Effector memory CD8-positive, alpha-beta T cell (primary cell): ENCODE measurements at regions not wholly inside any gene's neighbourhood (a gene's known extent, or its start where the extent isn't known, plus 50 kb on each side); places are given as distances from the start of the nearest gene placed in this dataset.

Source experiments
- ATAC-seq: fragments of 150-1000 bp; cut with Tn5 transposase; replicated peaks from 2 replicates; pipeline ENCODE4 v1.10.0; 2021; ENCODE audit warnings: mild to moderate bottlenecking, moderate library complexity
- DNase-seq, 3 experiments: peaks; one replicate each; pipeline ENCODE4 v3.0.0; 2021
- H3K27ac Mint-ChIP-seq, 2 donors: one replicate each; pipeline ENCODE4 v1.8.0; 2022; ENCODE audit warnings: mild to moderate bottlenecking in 2 of 2, mixed read lengths in 2 of 2, moderate library complexity in 2 of 2
- H3K27me3 Mint-ChIP-seq, 2 donors: one replicate each; pipeline ENCODE4 v1.8.0; 2022; ENCODE audit warnings: mixed read lengths in 2 of 2
- H3K36me3 Mint-ChIP-seq: one replicate; pipeline ENCODE4 v1.8.0; 2022; ENCODE audit warnings: mild to moderate bottlenecking, moderate library complexity, mixed read lengths; ENCODE audit not compliant: insufficient read depth
- H3K4me1 Mint-ChIP-seq, 2 donors: one replicate each; pipeline ENCODE4 v1.8.0; 2022; ENCODE audit warnings: low read depth in 2 of 2, mixed read lengths in 2 of 2
- H3K4me3 Mint-ChIP-seq, 2 donors: one replicate each; pipeline ENCODE4 v1.8.0; 2022; ENCODE audit warnings: mild to moderate bottlenecking in 2 of 2, mixed read lengths in 2 of 2, moderate library complexity in 2 of 2
- H3K9me3 Mint-ChIP-seq, 2 donors: one replicate each; pipeline ENCODE4 v1.8.0; 2022; ENCODE audit warnings: mixed read lengths in 2 of 2

DNA sequence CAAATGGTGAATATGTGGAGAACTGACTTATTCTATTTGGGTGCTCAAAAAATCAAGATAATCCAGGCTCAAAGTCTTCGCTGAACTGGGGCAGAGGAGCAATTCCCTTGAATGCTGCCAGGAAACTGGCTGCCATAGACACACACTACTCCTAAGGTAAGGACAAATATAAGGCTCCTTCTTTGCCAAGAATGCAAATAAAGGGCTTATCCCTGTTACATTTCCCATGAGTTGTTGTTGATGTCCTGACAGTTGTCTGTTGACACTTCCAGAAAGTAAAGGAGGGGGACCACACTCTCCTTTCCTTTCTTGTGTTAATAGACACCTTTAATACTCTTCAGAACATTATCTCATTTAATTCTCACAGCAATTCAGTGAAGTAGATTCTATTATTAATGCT is 212.2 kb upstream of the PTBP2 start:
- Mint-ChIP-seq H3K4me1 (no peaks in the 10 kb centered on the region), H3K27me3 (peaks cover 0 to 11% of the 10 kb centered on the region in 2 donors), H3K27ac (no peak overlapping the region), H3K4me3 (no peak overlapping the region), H3K9me3 (peaks cover 4 to 8% of the 10 kb centered on the region in 2 donors), H3K36me3 (no peaks in the 10 kb centered on the region)
- ATAC-seq (no peak), DNase-seq (no peak)

DNA sequence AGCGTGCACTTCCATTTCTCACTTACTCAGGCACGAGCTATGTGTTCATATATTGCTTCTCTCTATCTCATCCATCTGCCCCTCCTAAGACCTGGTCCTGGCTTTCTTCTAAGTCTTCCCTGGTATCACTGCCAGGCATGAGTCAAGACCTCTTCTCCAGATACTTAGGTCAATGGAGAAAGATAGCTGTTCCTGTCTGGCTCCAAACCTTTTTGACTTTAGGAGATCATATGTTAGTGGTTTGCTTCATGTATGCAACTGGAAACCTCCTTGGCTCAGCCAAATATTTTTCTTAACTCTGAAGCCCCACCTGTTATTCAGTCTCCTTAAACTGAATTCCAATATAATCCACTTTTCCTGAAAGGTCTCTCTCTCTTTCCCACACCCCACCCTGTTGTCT is 211.6 kb upstream of the PTBP2 start:
- no peaks in the 10 kb centered on the region for H3K36me3 Mint-ChIP-seq
- H3K4me3 Mint-ChIP-seq = no peak overlapping the region
- peaks cover 4 to 8% of the 10 kb centered on the region in 2 donors for H3K9me3 Mint-ChIP-seq
- H3K4me1 Mint-ChIP-seq = no peaks in the 10 kb centered on the region
- no peak overlapping the region for H3K27ac Mint-ChIP-seq
- peaks cover 0 to 11% of the 10 kb centered on the region in 2 donors for H3K27me3 Mint-ChIP-seq
- DNase-seq (no peak), ATAC-seq (no peak)

DNA sequence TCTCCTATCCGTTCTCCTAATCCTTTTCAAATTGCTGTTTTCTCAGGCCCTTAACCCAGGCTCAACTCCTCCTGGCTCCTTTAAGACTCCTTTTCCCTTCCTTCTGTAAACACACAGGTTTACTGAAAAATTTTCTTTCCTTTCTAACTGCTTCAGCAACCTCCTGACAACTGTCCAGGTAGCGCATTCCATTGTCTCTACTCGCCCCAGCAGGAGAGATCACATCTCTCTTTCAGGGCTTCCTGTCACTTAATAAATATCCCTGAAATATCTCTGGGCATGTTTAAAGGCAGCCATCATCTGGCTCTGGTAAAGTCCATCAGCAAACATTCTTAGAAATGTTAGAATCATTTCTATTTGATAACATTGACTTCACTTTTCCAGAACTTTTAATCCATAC is 211.2 kb upstream of the PTBP2 start:
- Mint-ChIP-seq H3K27ac (no peak overlapping the region), H3K4me1 (no peaks in the 10 kb centered on the region), H3K27me3 (peaks cover 0 to 9% of the 10 kb centered on the region in 2 donors), H3K36me3 (no peaks in the 10 kb centered on the region), H3K4me3 (no peak overlapping the region), H3K9me3 (peaks cover 4 to 8% of the 10 kb centered on the region in 2 donors)
- no peak for ATAC-seq
- no peak for DNase-seq

DNA sequence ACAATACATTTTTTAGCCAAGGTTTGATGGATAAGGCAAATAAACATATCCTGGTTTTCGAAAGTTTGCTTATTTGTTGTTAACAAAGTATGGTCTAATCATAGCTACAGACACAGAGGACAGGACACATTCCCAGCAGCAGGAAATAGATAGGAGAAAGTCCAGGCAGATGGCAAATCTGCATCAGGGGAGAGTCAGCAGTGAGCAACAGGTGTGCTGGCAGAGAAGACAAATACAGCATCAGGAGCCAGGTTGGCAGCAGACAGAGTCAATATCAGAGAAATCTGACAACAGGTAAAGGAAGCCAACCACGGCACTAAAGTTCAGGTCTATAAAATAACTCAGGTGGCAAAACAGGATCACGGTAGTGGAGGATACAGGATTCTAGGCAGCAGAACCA is 210.7 kb upstream of the PTBP2 start:
- Mint-ChIP-seq H3K9me3 (peaks cover 4 to 8% of the 10 kb centered on the region in 2 donors), H3K27me3 (peaks cover 0 to 6% of the 10 kb centered on the region in 2 donors), H3K4me3 (no peak overlapping the region), H3K27ac (no peak overlapping the region), H3K36me3 (no peaks in the 10 kb centered on the region), H3K4me1 (no peaks in the 10 kb centered on the region)
- DNase-seq (no peak), ATAC-seq (no peak)

DNA sequence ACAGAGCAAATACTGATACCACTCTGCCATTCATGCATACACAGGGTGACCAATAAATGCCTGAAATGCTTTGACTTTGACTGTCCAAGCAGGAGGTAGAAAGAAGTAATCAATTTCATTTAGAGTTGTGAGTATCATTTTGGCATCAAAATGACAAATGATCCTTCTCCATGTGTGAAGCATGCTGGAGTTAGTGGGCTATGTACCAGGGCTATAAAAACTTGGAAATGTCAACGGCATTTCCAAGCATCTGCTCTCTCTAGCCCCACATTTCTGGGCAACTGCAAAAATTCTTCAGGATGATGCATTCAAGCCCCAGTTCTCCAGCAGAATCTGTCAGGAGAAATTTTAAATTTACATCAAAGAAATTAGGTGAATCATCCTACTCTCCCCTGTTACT is 208.4 kb upstream of the PTBP2 start:
- H3K4me3 Mint-ChIP-seq = no peak overlapping the region
- H3K27me3 Mint-ChIP-seq = no peaks in the 10 kb centered on the region
- H3K4me1 Mint-ChIP-seq = no peaks in the 10 kb centered on the region
- DNase-seq = no peak
- no peak overlapping the region for H3K27ac Mint-ChIP-seq
- H3K9me3 Mint-ChIP-seq = peaks cover 4 to 8% of the 10 kb centered on the region in 2 donors
- no peak for ATAC-seq
- no peaks in the 10 kb centered on the region for H3K36me3 Mint-ChIP-seq

DNA sequence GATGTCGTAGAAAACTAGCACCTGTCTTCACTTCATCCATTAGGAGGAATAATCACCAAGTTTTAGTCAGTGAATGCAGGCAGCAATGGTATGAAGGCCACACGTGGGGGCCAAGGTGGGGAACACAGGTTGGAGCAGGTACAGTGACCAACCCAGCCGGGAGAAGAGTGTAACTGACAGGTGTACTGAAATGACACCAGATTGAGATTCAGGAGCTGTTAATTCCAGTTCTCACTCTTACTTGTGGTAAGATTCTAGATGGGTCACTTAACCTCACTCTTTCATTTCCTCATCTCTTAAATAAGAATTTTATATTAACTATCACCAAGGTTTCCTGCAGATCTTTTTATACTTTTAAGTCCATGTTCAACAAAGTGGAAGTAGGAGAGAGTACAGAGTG is 206.2 kb upstream of the PTBP2 start:
- ATAC-seq (no peak), DNase-seq (no peak)
- no peaks in the 10 kb centered on the region for H3K27me3 Mint-ChIP-seq
- H3K4me3 Mint-ChIP-seq = no peak overlapping the region
- no peaks in the 10 kb centered on the region for H3K4me1 Mint-ChIP-seq
- no peak overlapping the region for H3K27ac Mint-ChIP-seq
- peaks cover 4 to 8% of the 10 kb centered on the region in 2 donors for H3K9me3 Mint-ChIP-seq
- no peaks in the 10 kb centered on the region for H3K36me3 Mint-ChIP-seq

DNA sequence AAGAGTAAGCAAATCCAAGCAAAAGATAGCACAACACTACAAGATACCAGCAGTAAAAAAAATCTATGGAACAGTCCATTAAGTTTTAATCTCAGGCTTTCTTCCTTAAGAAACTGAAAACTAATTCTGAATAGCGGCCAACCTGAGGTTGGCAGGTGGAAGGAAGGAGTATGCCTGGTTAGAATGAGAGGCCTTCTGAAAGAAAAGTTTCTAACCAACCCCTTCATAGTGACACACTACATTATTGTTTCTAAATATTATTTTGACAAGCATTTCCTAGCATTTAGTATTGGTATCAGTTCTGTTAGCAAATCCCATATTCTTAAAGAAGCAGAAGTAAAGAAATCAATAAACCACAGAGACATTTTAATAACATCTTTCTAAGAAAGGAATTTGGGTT is 205.7 kb upstream of the PTBP2 start:
- DNase-seq (no peak), ATAC-seq (no peak)
- Mint-ChIP-seq H3K4me1 (no peaks in the 10 kb centered on the region), H3K9me3 (peaks cover 2 to 3% of the 10 kb centered on the region in 2 donors), H3K27ac (no peak overlapping the region), H3K27me3 (no peaks in the 10 kb centered on the region), H3K4me3 (no peak overlapping the region), H3K36me3 (no peaks in the 10 kb centered on the region)

DNA sequence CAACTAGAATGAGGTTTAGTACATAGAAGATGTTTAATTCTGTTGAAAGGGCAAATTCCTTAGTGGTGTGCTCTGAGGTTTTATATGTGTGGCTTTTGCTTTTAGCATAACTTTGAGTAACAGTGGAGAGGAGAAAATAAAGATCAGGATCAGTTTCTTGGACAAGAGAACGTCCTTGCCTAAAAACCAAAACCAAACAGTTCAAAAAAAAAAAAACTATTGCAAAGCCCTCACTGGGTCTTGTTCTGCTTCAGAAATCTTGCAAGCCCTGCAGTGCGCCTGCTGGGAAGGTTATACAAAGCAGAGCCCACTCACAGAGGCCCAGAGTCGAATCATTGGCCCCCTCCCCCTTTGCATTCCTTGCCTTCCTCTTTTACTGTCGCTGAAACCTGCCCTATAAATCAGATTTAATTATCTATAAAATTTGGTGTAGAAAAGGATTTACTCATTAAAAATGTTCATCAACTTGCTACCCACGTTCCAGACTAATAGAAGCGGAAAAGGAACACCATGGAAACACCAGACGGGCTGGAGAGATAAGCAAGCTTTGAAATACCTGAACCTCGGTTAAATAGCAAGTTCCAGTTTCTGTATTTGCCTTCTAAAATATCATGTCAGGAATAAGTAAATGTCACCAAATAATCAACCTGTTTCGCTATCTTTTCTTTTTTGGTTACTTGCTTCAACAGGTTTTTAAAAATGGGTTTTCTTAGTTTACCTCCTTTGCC is 201.6 kb upstream of the PTBP2 start:
- Mint-ChIP-seq H3K27ac (no peak overlapping the region), H3K4me1 (no peaks in the 10 kb centered on the region), H3K36me3 (no peaks in the 10 kb centered on the region), H3K9me3 (peaks cover 0 to 1% of the 10 kb centered on the region in 2 donors), H3K27me3 (no peaks in the 10 kb centered on the region), H3K4me3 (no peak overlapping the region)
- ATAC-seq (no peak), DNase-seq (no peak)

DNA sequence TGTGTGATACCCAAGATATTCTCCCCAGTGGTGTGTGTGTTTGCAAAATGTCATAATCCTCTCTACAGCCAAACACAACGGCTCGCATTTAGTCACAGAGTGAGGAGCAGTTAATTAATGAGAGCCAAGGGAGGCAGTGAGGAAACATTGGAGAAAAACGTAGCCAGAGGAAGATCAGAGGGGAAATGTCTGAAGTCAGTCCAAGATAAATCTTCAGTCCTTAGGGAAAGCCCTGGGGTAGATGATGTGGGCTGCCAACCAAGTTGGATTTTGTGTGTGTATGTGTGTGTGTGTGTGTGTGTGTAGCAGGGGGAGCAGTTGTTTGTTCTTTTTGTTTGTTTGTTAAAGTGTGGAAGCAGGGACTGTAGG is 201.0 kb upstream of the PTBP2 start:
- no peak overlapping the region for H3K27ac Mint-ChIP-seq
- DNase-seq (no peak), ATAC-seq (no peak)
- no peaks in the 10 kb centered on the region for H3K36me3 Mint-ChIP-seq
- peaks cover 0 to 1% of the 10 kb centered on the region in 2 donors for H3K9me3 Mint-ChIP-seq
- no peaks in the 10 kb centered on the region for H3K4me1 Mint-ChIP-seq
- H3K27me3 Mint-ChIP-seq = no peaks in the 10 kb centered on the region
- H3K4me3 Mint-ChIP-seq = no peak overlapping the region

DNA sequence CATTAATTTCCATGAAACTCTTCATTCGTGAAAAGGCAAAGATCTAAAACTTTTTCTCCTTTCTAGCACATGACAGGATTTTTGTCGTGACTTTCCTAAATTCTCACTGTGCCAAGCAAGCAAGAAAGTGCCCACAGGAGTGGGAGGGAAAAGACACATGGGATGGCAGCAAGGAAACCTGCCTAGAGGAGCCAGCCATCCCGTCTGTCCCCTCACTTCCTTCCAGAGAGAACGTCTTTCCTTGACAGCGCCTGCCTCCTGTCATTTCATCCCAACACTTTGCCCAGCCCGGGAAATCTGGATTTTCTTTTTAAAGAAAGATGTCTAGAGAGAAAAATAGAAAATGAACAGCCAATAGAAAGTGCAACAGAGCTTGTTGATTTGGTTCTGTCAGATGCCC is 200.6 kb upstream of the PTBP2 start:
- no peak overlapping the region for H3K27ac Mint-ChIP-seq
- no peak overlapping the region for H3K4me3 Mint-ChIP-seq
- DNase-seq (no peak), ATAC-seq (no peak)
- peaks cover 0 to 1% of the 10 kb centered on the region in 2 donors for H3K9me3 Mint-ChIP-seq
- no peaks in the 10 kb centered on the region for H3K4me1 Mint-ChIP-seq
- H3K36me3 Mint-ChIP-seq = no peaks in the 10 kb centered on the region
- H3K27me3 Mint-ChIP-seq = no peaks in the 10 kb centered on the region

DNA sequence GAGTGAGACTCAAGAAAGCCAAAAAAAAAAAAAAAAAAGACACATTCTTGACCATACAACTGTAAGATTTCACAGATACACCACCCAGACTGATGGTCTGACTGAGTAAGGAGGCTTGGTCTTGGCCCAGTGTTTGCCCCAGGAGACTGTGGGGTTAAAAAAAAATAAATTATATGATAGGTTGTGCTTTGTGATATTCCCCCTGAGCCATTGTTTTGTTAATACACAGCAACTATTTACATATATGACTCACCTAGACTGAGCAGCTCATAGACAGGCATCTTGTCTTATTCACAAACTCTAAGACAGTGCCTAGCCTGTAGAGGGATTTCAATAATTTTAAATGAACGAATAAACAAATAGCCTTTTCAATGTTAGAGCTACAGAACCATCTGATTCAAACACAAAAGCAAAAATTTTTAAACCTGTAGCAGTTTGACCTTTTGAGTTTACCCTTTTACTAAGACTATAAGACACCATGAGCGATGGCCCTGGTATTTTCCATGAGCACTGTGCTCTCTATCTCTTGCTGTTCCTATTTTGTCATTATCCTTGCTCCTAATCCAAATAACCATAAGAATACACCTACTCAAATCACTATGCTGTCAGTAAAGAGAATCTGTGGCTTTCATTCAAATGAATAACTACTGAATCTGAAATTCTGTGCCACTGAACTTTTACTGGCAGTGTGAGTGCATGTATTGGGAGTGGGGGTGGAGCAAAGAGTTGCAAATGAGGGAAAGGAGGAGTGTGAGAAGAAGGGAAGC is 199.4 kb upstream of the PTBP2 start:
- DNase-seq (no peak), ATAC-seq (no peak)
- Mint-ChIP-seq H3K9me3 (peaks cover 3 to 8% of the 10 kb centered on the region in 2 donors), H3K4me3 (no peak overlapping the region), H3K27ac (no peak overlapping the region), H3K4me1 (no peaks in the 10 kb centered on the region), H3K27me3 (no peaks in the 10 kb centered on the region), H3K36me3 (no peaks in the 10 kb centered on the region)

DNA sequence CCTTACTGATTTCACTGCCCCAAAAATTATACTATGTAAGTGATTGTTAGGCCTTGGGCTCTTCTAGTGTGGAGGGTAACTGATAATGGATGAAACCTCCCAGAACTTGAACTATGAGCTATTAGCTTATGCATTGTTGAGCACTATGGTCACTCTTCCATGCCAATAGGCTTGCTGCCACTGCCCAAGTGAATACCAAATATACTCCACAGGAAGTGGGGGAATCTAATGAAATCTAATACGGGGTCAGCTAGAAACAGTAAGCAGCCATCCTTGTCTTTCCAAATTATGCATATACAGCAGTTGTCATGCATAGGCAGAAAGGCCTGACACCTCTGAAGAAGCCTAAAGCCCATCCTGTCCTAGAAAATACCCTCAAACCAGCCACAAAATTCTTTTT is 198.7 kb upstream of the PTBP2 start:
- no peaks in the 10 kb centered on the region for H3K4me1 Mint-ChIP-seq
- H3K27ac Mint-ChIP-seq = no peak overlapping the region
- no peak for ATAC-seq
- H3K9me3 Mint-ChIP-seq = peaks cover 3 to 11% of the 10 kb centered on the region in 2 donors
- DNase-seq = no peak
- H3K27me3 Mint-ChIP-seq = no peaks in the 10 kb centered on the region
- no peak overlapping the region for H3K4me3 Mint-ChIP-seq
- no peaks in the 10 kb centered on the region for H3K36me3 Mint-ChIP-seq

DNA sequence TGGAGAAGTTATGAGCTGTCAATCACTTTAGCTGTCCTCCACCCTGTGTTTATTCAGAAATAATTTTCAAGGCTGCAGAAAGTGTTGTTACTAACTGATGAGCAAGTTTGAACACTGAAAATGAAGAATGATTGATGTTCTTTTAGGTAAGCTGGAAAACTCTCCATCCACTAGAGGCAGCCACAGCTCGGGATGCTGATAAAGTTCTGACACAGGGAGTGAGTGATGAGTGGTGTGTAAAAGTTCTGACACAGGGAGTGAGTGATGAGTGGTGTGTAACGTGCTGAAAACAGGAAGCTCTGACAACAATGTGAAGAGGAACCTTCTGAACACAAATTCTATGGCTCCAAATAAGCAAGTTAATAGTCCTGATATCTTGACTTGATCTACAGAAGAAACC is 197.5 kb upstream of the PTBP2 start:
- H3K4me1 Mint-ChIP-seq = no peaks in the 10 kb centered on the region
- H3K27ac Mint-ChIP-seq = no peak overlapping the region
- DNase-seq (no peak), ATAC-seq (no peak)
- no peak overlapping the region for H3K4me3 Mint-ChIP-seq
- H3K27me3 Mint-ChIP-seq = no peaks in the 10 kb centered on the region
- H3K9me3 Mint-ChIP-seq = peaks cover 9 to 20% of the 10 kb centered on the region in 2 donors
- H3K36me3 Mint-ChIP-seq = peaks cover 2% of the 10 kb centered on the region
